Transverse colon (tissue), 4 donors: ENCODE measurements at regions not wholly inside any gene's neighbourhood (a gene's known extent, or its start where the extent isn't known, plus 50 kb on each side); places are given as distances from the start of the nearest gene placed in this dataset.

ENCODE experiments used
- CTCF ChIP-seq, 5 experiments: fragments of 200-600 bp in 3 of 5; fragments of 450-650 bp in 2 of 5; sonication (generic) in 3 of 5; IDR thresholded peaks; 1 replicate in 2 of 5; 2 replicates in 3 of 5; pipeline ENCODE4 v1.5.1; 2016 to 2017; ENCODE audit warnings: antibody characterized with exemption in 5 of 5, inconsistent platforms in 3 of 5, mild to moderate bottlenecking in 2 of 5, moderate library complexity in 1 of 5
- EP300 ChIP-seq: sonication (generic); formaldehyde crosslinking; IDR thresholded peaks from one replicate; pipeline ENCODE4 v1.6.1; 2017; ENCODE audit warnings: antibody characterized with exemption, low read depth
- POLR2A ChIP-seq: fragments of 450-650 bp; IDR thresholded peaks from one replicate; pipeline ENCODE4 v1.6.1; 2016; ENCODE audit warnings: antibody characterized with exemption, mild to moderate bottlenecking, moderate library complexity
- POLR2AphosphoS5 ChIP-seq, 3 donors: sonication (generic); formaldehyde crosslinking; IDR thresholded peaks; one replicate each; pipeline ENCODE4 v1.6.1; 2016; ENCODE audit warnings: antibody characterized with exemption in 3 of 3

DNA sequence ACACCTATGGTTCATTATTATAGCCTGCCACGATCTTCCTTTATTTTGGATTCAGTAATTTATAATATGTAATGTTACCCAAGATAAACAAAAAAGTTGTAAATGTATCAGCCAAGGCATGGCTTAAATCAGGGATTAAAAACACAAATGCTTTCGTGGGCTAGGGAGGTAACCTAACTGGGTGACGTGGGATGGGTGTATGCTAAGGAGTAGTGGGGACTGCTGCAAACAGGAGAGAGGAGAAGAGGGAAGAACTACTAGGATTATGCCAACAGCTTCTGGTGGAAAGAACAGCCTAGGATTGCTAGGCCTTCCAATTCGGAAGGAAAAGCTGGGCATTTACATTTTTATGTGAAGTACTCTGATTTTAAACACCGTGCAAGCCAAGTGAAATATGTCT, 244.8 kb upstream of the POU3F2 start:
- TF ChIP-seq CTCF (IDR thresholded peaks at IDR 0.05) (no peak), EP300 (no peak), POLR2AphosphoS5 (IDR thresholded peaks at IDR 0.05) (no peak), POLR2A (no peak)
